Fibroblast of villous mesenchyme (primary cell): ENCODE measurements at regions not wholly inside any gene's neighbourhood (a gene's known extent, or its start where the extent isn't known, plus 50 kb on each side); places are given as distances from the start of the nearest gene placed in this dataset.

Experiments
- DNase-seq: peaks from one replicate; pipeline ENCODE4 v3.0.0-alpha.2; 2010; ENCODE audit warnings: low read depth
- H3K4me3 ChIP-seq: 2 replicates; pipeline ENCODE4 v1.5.1; 2011; ENCODE audit warnings: low read depth, mild to moderate bottlenecking, low read length
- CTCF ChIP-seq: IDR thresholded peaks from 2 replicates; pipeline ENCODE4 v1.5.1; 2012; ENCODE audit warnings: low read depth, mild to moderate bottlenecking, low read length; ENCODE audit not compliant: insufficient read depth

GRCh38 chr9:109624896-109625295 lies 126.8 kb upstream of the PTPN3 start:
- DNase-seq, result no peak
- no peak overlapping the region for H3K4me3 ChIP-seq
- TF ChIP-seq CTCF, result no peak

GRCh38 chr9:109627042-109627441 lies 128.9 kb upstream of the PTPN3 start:
- no peak for DNase-seq
- no peak for TF ChIP-seq CTCF
- no peak overlapping the region for H3K4me3 ChIP-seq

GRCh38 chr9:109629615-109630014 lies 131.5 kb upstream of the PTPN3 start:
- H3K4me3 ChIP-seq, result no peak overlapping the region
- TF ChIP-seq CTCF, result no peak
- DNase-seq, result no peak

GRCh38 chr9:109632817-109633216 lies 134.7 kb upstream of the PTPN3 start:
- TF ChIP-seq CTCF, result no peak
- H3K4me3 ChIP-seq, result no peak overlapping the region
- no peak for DNase-seq

GRCh38 chr9:109639674-109640579 lies 140.1 kb upstream of the PALM2AKAP2 start:
- TF ChIP-seq CTCF, result no peak
- peak overlapping the region; percentile 6 for H3K4me3 ChIP-seq
- DNase-seq, result no peak

- DNase-seq, result peak; percentile 4
- H3K4me3 ChIP-seq, result peak overlapping the region; percentile 9
- no peak for TF ChIP-seq CTCF
These were observed 139.2 kb upstream of the PALM2AKAP2 start for GRCh38 chr9:109640580-109641371.
